ENCODE measurements at regions not wholly inside any gene's neighbourhood (a gene's known extent, or its start where the extent isn't known, plus 50 kb on each side); places are given as distances from the start of the nearest gene placed in this dataset.

- peaks cover 44% of the 10 kb centered on the region for H3K36me3 Mint-ChIP-seq
- ATAC-seq (no peak), DNase-seq (ENCODE audit: low spot score) (no peak)
- H3K9me3 Mint-ChIP-seq: peaks cover 51% of the 10 kb centered on the region
- H3K4me1 Mint-ChIP-seq: no peaks in the 10 kb centered on the region
- peaks cover 10% of the 10 kb centered on the region for H3K27me3 Mint-ChIP-seq (ENCODE audit: low read depth)
- TF ChIP-seq ZNF281 (CRISPR knock-in tag; IDR thresholded peaks at IDR 0.05): no peak
- no peak for TF ChIP-seq FOXJ3 (CRISPR knock-in tag; IDR thresholded peaks at IDR 0.05; ENCODE audit: borderline replicate concordance)
- TF ChIP-seq ZNF423 (CRISPR knock-in tag; IDR thresholded peaks at IDR 0.05): no peak
- TF ChIP-seq SMAD4 (CRISPR knock-in tag; IDR thresholded peaks at IDR 0.05): no peak
- no peak for TF ChIP-seq ATF2 (CRISPR knock-in tag; IDR thresholded peaks at IDR 0.05; ENCODE audit: borderline replicate concordance, low read depth)
- no peak for TF ChIP-seq NR1H2 (CRISPR knock-in tag; IDR thresholded peaks at IDR 0.05)
- no peak for TF ChIP-seq EMX1 (CRISPR knock-in tag; IDR thresholded peaks at IDR 0.05)
- TF ChIP-seq ZNF512 (CRISPR knock-in tag; IDR thresholded peaks at IDR 0.05; ENCODE audit: borderline replicate concordance): no peak
- TF ChIP-seq TEAD1 (CRISPR knock-in tag; IDR thresholded peaks at IDR 0.05): no peak
- TF ChIP-seq IRF2 (CRISPR knock-in tag; IDR thresholded peaks at IDR 0.05; ENCODE audit: borderline replicate concordance, low read depth): no peak
- no peak for TF ChIP-seq ZNF425 (CRISPR knock-in tag; conservative IDR thresholded peaks at IDR 0.05)
- TF ChIP-seq USF1 (CRISPR knock-in tag; IDR thresholded peaks at IDR 0.05): no peak
- CTCF ChIA-PET: no interaction called here
- POLR2A ChIA-PET: no interaction called here
- no peak overlapping the region for H3K27ac Mint-ChIP-seq
- no peak overlapping the region for H3K4me3 Mint-ChIP-seq
These were observed 119.0 kb upstream of the NFIA start for GRCh38 chr1:60963167-60963940.

GRCh38 chr1:60960891-60961461, 121.4 kb upstream of the NFIA start:
- Mint-ChIP-seq H3K27me3 (ENCODE audit: low read depth) (peaks cover 3% of the 10 kb centered on the region), H3K4me1 (peaks cover 15% of the 10 kb centered on the region), H3K9me3 (peaks cover 35% of the 10 kb centered on the region), H3K27ac (no peak overlapping the region; the same call in 1 of the 2 replicates), H3K36me3 (peaks cover 28% of the 10 kb centered on the region), H3K4me3 (no peak overlapping the region)
- no peak for TF ChIP-seq RELA (CRISPR knock-in tag; IDR thresholded peaks at IDR 0.05; ENCODE audit: borderline replicate concordance)
- no peak for TF ChIP-seq USF1 (CRISPR knock-in tag; IDR thresholded peaks at IDR 0.05)
- DNase-seq (ENCODE audit: low spot score) (no peak), ATAC-seq (no peak)
- CTCF ChIA-PET: no interaction called here
- POLR2A ChIA-PET: no interaction called here
